ENCODE measurements at regions not wholly inside any gene's neighbourhood (a gene's known extent, or its start where the extent isn't known, plus 50 kb on each side); places are given as distances from the start of the nearest gene placed in this dataset.

DNA sequence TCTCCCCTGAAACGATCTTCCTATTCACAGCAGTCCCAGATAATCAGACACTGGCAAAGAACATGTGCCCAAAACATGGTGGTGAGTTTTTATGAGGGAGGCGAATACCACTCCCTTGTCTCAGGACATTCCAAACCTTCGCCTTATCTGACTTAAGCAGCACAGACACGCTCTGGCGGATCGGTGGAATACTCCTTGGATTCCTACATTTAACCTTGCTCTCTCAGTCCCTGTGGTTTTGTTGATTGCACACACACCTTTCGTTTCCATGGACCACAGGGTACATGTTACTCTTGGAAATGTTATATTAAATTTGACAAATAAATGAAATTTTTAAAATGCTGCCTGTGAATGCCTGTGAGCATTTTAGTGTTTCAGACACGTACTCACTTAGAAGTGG lies 87.8 kb upstream of the CPEB4 start:
- no peak for DNase-seq (ENCODE audit: low read depth, low spot score)

DNA sequence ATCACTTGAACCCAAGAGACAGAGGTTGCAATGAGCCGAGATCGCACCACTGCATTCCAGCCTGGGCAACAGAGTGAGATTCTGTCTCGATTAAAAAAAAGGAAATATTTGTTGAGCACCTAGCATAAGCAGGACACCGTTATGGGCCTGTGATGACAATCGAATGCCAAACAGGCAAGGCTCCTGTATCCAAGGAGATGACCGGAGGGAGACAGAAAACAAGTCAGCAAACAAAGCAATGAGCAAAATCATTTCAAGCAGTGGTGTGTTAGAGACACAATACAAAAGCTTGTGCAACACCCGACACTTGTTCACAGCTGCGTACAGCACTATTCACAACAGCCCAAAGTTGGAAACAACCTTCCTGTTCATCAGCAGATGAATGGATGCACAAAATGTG lies 87.1 kb upstream of the CPEB4 start:
- no peak for DNase-seq (ENCODE audit: low read depth, low spot score)

DNA sequence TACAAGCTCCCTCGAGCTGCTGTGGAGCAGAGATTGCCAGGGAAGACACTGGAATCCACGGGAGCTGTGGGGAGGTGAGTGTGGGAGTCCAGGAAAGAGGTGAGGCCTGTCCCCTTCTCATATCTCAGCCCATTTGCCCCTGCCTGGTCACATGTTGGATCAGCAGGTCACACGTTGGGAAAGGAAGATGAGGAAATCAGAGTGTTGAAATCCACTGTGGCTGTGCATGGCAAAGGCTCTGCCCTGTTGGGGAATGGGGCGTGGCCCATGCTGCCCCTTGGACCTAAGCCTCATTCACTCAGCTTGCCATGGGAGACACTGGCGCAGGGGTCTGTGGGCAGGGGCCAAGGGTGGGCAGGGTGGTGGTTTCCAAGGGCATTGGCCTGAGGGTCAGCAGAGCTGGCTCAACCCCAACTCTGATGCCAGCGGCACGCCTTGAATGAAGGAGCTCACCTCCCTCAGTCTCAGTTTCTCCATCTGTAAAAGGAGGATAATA lies 85.4 kb upstream of the CPEB4 start:
- DNase-seq (ENCODE audit: low read depth, low spot score) = no peak

DNA sequence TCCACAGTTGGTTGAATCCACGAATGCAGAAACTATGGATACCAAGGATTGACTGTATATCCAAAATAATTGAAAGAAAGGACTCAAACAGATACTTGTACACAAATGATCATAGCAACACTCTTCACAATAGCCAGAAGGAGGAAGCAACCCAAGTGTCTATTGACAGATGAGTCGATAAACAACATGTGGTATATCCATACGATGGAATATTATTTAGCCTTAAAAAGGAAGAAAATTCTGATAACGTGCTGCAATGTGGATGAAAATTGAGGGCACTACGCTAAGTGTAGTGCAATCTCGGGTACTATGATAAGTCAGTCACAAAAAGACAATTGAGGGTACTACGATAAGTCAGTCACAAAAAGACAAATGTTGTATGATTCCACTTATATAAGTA lies 83.6 kb upstream of the CPEB4 start:
- DNase-seq (ENCODE audit: low read depth, low spot score) = no peak

DNA sequence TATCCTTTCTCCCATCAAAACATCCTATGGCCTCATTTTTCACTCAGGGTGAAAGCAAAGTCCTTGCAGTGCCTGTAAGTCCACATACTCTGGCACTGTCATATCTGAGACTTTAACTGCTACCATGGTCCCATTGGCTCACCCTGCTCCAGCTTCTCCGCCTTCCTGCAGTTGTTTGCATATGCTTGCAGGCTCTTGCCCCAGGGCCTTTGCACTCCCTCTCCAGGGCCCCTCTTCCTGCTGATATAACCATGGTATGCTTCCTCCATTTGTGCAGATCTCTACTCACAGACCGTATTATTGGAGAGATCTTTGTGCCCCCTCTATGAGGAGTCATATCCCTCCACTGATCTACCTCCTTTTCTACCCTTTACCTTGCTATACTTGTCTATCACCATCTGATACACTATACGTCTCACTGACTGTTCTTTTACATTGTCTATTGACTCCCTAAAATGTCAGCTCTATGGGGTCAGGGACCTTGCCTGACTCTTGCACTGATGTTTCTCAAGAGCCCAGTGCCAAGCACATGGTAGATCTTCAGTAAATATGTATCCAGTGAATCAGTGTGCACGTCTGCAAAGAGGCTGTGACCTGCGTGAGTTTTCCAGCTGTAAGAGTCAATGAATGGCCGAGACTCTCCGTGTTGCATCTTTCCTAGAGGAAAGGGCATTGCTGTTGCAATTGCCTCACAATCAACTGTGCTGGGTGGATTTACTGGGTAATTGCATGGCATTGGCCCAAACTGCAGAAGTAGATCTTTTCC lies 81.7 kb upstream of the CPEB4 start:
- no peak for DNase-seq (ENCODE audit: low read depth, low spot score)

DNA sequence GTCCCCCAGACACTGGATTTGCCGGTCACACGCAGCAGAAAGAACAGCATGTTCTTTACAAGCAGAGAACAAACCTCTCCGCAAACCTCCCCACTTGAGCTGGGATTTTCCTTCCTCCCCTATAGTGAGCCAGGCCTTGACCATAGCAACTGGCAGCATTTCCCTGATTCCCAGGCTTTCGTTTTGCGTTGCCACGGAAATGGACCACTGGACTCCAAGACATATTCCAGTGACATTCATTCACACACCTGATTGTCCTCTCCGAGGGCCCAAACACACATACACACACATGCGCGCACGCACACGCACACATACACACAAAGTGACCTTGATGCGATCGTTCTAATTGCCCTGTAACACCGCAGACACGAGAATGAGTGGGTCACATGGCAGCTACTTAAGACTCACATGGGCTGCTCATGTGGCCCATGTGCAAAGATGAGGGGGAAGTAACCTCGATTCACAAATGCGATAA lies 80.9 kb upstream of the CPEB4 start:
- no peak for DNase-seq (ENCODE audit: low read depth, low spot score)

DNA sequence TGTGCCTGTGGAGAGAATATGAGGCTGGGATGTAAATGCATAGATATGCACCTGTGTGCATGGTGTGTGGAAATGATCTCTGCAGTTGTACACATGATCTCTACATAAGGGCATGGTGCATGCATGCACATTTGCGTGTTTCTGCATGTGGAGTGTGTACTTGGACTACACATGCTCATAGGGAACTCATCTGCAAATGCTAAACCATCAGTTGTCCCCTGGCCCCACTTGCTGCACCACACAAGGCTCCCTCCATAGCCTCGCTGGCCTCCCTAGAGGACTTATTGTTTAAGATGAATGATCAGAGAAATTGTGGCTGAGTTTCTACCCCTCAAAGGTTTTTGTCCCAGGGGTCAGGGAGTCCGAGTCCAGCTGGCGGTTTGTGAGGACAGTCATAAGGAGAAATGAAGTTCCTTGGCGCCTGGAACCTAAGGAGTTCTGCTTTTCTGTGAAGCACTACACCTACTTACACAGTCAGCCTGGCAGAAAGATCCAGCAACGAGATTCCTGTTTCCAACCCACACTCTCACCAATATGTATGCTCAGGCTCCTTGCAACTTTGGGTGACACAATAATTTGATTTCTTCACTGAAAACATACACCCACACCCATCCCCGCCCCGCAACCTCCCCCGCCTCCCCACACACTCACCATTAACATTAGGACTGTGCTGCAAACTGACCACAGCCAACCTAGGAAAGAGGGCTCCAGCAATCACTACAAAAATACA lies 79.9 kb upstream of the CPEB4 start:
- no peak for DNase-seq (ENCODE audit: low read depth, low spot score)

DNA sequence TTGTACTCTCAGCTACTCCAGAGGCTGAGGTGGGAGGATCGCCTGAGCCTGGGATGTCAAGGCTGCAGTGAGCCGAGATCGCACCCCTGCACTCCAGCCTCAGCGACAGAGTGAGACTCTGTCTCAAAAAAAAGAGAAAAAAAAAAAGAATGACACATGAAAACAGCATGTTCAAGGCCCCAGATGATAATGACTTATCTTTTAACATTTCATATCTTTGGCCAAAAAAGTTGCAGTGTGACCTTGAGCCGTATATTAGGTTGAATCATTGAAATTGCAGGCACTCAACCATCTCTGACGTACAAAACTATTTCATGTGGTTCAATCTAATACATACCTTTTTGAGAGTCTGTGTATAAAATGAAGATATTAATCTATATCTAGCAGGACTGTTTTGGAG lies 79.1 kb upstream of the CPEB4 start:
- DNase-seq (ENCODE audit: low read depth, low spot score) = no peak

DNA sequence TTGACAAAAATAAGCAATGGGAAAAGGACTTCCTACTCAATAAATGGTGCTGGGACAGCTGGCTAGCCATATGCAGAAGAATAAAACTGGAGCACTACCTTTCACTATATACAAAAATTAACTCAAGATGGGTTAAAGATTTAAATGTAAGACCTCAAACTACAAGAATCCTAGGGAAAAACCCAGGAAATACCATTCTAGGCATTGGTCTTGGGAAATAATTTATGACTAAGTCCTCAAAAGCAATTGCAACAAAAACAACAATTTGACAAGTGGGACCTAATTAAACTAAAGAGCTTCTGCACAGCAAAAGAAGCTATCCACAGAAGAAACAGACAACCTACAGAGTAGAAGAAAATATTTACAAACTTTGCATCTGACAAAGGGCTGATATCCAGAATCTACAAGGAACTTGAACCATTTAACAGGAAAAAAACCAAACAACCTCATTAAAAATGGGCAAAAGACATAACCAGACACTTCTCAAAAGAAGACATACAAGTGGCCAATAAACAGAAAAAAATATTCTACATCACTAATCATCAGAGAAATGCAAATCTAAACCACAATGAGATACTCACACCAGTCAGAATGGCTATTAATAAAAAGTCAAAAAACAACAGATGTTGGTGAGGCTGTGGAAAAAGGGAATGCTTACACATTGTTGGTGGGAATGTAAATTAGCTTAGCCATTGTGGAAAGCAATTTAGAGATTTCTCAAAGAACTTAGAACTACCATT lies 75.2 kb upstream of the CPEB4 start:
- no peak for DNase-seq (ENCODE audit: low read depth, low spot score)

DNA sequence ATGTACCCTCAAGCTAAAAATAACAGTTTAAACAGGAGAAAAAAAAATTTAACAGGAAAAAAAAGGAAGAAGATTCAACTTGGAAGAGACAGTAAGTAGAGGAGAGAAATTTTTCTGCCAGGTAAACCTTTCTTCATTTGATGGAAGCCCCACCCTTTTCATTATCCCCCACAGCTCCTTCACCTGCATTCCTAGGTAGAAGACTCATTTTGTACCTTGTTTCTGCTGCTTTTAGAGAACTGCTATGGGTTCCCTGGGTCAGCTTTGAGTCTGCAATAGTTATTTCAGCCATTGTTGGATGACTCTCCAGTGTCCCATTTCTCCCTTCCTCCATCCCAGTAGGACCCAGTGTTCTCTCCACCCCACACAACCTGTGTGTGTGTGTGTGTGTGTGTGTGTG lies 74.1 kb upstream of the CPEB4 start:
- DNase-seq (ENCODE audit: low read depth, low spot score) = no peak

DNA sequence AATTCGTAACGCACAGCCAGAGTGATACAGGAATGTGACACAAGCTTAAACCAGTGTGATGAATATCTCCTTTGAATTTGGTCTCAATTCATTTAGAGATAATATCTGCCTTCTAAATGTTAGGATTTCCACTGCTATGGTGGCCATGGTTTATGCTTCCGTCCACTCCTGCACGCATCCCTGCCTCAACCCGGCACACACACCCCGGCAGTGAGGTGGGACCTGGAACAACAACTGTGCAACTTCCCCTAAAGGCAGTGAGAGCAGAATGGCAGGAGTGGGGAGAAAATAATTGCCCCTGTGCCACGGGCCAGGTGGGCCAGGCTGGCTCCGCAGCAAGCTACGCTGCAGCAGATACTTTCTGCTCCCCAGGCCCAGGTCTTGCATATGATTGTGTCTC lies 72.6 kb upstream of the CPEB4 start:
- no peak for DNase-seq (ENCODE audit: low read depth, low spot score)

DNA sequence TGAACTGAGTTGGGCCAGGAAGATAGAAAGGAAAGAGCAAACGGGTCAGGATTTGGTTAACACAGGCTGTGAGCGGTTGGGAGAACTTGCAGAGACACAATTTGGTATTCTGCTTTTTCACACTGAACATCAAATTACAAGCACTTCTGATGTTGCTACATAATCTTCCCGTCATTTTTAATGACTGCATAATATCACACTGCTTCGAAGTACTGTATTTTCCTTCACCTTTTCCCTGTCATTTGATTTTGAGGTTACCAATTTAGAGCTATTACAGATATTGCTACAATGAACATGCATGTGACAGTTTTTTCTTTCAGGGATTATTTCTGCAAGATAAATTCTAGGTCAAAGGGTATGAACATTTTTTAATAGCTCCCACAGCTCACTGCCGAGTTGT lies 71.4 kb upstream of the CPEB4 start:
- DNase-seq (ENCODE audit: low read depth, low spot score) = no peak

DNA sequence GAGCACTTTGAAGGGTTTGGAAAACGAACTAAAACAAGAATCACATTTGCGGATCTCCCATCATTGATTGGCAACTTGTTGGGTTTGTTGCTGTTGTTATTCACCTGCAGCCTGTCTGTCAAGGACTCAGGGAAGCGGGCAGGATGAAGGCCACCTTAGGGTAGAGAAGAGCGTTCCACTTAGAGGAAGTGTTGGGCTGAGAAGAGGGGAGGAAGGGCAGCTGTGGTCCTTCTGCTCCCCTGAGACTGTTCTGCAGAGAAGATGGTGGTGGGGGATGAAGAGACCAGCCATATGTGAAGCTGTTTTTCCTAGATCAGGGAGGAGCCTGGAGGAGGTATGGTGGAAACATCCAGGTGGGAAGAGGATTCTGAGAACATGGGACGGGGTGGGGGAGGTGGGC lies 70.6 kb upstream of the CPEB4 start:
- DNase-seq (ENCODE audit: low read depth, low spot score) = no peak

DNA sequence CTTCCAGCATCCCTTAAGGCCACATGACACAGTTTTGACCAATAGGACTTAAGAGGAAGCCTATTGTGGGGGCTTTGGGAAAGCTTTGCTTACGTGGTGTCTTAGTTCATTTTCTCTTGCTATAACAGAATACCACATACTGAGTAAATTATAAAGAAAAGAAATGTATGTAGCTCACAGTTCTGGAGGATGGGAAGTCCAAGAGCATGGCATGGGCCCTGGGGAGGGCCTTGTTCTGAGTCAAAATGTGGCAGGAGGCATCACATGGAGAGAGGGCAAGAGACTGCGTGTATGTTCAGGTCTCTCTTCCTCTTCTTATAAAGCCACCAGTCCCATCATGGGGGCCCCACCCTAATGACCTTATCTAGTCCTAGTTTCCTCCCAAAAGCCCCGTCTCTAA lies 68.6 kb upstream of the CPEB4 start:
- DNase-seq (ENCODE audit: low read depth, low spot score) = no peak

DNA sequence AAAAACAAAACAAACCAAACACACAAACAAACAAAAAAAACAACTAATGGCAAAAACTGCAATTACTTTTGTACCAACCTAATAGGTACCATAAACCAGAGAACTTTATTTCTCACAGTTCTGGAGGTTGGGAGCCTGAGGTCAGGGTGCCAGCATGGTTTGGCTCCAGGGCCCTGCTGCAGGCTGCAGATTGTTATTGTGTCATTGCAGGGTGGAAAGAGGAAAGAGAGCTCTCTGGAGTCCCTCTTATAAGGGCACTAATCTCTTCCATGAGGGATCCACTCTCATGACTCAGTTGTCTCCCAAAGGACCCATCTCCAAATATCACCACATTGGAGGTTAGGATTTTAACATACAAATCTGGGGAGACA lies 64.9 kb upstream of the CPEB4 start:
- no peak for DNase-seq (ENCODE audit: low read depth, low spot score)

DNA sequence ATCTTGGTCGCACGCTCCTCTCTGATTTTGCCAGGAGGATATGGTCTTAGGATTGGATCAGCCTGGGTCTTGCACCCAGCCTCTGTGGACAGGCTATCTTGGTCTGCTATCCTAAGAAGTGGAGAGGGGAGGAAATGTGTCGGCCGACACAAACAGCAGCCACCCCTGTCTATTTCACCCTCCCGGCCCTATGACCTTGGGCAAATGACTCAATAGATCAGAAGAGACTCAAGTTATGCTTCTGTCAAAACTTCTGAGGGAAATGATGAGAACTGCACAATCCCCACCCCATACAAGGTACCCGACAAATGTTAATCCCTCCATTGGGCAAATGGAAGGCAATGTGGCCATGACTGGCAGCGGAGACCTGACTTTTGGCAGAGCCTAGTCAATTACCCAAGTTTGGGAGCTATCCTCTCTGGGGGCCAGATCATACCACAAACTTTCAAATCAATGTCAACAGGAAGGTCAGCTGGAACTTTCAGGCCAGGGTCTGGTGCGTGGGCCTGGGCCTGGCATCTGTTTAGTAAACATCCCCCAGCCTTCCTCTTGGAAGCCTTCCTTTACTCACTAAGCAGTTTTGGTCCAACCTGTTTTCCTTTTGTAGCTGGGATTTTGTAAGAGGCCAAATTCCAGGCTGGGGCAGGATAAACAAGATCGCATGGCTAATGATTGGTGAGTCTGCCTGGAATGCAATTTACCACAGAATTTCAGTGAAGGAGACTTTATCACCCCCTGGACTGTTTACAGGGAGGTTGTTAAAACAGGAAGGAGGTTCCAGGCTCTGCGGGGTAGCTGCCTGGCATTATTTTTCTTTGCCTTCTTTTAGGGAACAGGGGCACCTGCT lies 64.2 kb upstream of the CPEB4 start:
- DNase-seq (ENCODE audit: low read depth, low spot score) = no peak

DNA sequence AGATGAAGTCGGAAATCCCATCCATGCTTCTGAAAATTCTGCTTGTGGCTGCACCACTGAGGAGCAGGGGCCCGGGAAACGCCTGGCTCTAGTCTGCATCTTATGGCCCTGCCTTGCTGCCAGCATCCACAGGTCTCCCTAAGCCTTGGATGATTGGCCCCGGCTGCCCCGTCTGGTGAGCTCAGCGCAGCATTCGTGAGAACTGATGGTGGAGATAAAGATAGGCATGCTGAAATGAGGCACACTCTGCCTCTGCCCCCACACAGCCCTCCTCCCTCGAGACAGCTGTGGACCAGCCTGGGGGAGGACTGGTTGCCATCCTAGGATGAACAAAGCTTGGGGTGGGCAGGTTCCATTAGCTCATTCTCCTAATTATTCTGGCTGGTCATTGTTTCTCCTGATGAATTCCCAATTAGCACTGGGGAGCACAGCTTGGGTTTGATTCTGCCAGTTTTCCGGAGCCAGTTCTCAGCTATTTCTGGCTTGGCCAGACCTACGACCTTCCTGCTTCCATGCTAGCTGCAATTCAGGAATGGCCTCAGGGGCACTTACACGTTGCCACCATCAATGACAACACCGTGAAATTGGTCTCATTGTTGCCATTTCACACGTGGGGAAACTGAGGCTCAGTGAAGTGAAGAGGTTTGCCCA lies 62.8 kb upstream of the CPEB4 start:
- no peak for DNase-seq (ENCODE audit: low read depth, low spot score)

DNA sequence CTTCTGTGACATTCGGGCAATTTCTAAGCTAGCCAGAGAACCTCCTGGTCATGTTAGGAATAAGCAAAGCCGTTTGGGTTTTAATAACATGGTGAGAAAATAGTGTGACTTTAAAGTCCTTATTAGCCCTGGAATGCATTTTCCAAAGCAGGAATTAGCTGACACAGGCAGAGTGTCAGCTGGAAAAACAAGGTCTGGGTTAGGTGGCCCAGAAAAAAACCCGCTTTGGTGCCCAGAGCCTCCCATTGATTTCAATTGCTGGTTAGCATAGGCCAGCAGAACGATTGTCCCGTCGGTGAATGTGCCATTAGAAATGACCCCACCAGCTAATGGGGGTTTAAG lies 62.1 kb upstream of the CPEB4 start:
- DNase-seq (ENCODE audit: low read depth, low spot score) = no peak

DNA sequence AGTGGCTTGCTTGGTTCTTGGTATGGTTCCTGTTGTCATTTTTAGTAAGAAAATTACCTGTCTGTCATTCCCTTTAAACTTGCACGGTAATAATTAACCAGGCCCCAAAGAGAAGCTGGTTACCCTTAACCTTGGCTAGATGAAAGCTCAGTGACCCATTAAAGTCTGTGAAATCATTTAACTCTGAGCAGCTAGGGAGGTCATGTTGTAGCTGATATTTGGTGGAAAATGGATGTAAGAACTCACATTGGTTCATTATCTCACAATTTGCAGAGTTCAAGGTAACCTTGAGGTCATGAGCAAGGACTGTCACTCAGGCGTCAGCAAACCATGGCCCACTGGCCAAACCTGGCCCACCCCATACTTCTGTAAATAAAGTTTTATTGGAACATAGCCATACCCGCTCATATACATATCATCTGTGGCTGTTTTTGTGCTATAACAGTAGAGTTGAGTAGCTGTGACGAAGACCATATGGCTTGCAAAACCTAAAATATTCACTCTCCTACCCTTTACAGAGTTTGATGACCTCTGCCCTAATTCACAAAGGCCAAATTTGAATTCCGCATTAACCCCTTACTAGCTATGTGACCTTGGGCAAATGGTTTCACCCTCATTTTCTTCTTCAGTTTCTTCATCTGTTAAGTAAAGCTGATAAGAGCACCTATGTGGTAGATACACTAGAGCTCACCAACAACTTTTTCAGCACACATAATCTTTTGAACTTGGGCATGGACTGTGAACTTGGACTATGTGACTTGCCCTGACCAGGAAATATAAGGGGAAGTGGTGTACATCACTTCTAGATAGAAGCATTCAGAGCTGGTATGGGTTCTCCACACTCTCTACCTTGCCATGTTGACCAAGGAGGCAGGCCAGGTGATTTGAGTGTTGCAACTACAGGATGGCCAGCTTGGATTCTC lies 61.5 kb upstream of the CPEB4 start:
- no peak for DNase-seq (ENCODE audit: low read depth, low spot score)

DNA sequence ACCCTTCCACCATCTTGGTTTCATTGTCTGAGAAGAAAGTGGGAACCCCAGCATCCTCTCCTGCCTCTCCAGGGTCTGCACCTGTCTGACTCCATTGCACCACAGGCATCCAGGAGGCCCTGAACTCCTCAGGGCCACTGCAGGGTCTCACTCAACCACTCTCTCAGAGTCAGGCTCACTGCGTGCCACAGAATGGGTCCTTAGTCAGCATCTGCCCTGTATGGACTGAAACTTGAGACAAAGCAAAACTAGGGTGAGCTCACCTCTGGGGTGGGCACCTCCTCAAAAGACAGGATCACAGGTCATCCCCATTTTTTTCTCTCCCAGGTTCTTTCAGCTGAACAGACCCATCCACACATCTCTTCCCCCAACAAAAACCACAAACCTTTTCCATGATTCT lies 59.2 kb upstream of the CPEB4 start:
- no peak for DNase-seq (ENCODE audit: low read depth, low spot score)

All from iPS DF 19.7 (cell line).